ENCODE measurements at regions not wholly inside any gene's neighbourhood (a gene's known extent, or its start where the extent isn't known, plus 50 kb on each side); places are given as distances from the start of the nearest gene placed in this dataset.

DNA sequence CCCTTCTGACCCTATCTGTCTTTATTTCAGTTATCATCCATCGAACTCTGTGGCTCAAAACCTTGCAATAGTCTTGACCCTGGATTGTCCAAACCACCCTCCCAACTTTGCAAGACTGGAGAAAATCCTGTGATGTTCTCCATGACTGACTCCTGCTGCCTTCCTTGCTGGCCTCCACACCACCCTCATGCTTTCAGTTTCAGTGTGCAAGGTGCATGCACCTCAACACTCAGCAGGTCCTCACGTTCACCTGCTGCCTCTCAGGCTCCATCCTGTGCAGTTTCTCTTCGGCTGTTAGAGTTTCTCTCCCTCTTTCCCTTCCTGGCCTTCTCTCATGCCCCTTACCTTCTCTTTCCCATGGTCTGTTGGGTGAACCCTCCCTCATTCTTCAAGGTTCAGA is 59.4 kb upstream of the ASIC2 start:
- DNase-seq = no peak

DNA sequence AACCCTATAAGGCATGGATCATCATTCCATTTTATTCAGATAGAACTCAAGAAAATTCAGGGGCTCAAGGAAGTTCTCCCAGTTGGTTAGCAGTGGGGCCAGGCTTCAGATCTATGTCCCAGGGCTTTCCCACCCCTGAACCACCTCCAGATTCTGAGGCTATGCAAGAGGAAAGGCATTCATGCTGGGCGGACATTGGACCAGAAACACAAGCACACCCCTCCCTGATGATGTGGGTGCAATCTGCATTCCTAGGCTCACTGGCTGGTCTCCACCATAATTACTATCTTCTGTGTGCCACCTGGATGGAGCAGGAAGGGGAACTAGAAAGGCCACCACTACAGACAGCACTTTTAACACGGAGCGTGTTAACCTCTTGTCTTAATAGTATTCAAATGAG is 63.2 kb upstream of the ASIC2 start:
- DNase-seq = no peak

DNA sequence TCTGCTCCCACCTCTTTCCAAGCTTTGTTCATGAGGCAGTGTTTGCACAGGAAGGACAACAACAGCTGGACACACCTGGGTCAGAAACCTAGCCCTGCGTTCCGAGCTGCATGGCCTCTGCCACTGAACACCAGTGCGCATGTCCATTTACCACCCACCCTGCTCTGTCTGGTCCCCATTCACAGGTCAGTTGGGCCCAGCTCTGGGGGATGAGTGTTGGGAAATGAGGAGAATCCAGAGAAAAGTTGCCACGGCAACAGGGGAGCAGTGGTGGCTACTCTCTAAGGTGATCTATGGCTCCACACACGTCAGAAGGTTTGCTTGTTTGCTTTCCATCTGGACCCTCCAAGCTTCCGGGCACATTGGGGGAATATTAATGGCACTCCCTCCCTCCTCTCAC is 70.4 kb upstream of the ASIC2 start:
- DNase-seq = no peak

DNA sequence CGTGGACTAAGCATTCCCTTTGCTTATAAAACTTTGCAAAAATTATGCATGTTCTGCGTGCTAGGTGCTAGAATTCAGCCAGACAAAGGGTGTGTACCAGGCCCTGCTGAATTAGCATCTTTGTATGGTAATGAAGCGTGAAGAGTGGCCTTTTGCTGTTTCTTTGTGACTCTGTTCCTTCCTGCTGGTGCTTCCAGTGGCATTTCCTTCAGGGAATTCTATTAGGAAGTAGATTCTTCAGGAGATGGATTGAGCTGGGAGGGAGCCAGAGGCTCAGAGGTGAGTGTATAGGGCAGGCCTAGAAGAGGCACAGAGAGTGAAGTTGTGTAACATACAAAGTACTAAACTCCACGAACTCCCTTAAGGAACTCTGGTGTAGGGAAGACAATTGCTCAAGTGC is 73.9 kb upstream of the ASIC2 start:
- DNase-seq = no peak

DNA sequence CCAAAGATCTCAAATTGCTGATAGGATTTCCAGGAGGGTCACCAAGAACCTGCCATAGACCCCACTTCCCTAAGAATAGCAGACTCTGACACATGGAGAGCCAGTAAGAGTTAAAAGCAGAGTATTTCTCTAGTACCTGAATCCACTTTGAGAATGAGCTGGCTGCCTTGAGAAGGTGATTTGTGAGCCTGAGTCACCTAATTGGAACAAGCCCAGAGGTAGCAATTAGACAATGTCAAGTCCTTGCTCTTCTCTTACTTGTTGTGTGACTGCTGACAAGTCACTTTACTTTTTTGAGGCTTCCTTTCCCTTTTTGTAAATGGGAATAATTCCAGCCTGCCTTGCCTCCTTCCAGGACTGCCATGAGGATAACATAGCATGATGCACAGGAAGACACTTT is 76.1 kb upstream of the ASIC2 start:
- DNase-seq = no peak

DNA sequence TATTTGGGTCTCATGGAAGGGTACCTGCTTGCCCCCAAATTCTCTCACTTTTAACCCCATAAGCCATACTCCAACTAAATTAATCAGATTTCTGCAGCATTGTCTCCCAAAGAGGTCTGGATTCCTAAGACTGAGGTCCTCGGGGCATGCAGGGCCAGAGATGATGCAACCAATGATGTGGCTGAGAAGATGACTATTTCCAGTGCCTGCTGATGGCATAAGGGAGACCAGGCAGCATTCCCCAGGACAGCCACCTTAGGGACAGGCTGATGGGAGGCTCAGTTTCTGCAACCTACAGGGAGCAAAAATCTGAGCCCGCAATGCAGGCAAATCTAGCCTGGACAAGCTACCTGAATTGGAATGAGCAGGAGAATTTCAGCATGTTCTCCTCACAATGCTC is 76.8 kb upstream of the ASIC2 start:
- DNase-seq = no peak

DNA sequence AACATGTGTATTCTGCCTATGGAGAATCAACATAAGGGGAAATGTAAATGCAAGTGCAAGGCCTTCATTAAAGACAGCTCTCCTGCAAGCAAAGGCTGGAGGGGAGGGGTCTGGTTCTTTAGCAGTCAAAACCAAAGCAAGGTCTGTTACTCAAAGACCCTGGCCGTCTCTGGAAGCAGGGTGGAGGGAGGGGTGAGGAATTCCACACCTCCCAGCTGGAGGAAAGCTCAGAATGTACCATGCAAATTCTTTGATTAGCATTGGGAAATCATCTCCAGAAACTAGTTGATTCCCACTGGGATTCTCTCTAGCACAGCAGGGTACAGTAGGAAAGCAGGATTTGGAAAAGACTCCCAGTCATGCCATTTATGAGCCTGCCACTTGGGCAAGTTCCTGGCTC is 77.3 kb upstream of the ASIC2 start:
- DNase-seq = no peak

DNA sequence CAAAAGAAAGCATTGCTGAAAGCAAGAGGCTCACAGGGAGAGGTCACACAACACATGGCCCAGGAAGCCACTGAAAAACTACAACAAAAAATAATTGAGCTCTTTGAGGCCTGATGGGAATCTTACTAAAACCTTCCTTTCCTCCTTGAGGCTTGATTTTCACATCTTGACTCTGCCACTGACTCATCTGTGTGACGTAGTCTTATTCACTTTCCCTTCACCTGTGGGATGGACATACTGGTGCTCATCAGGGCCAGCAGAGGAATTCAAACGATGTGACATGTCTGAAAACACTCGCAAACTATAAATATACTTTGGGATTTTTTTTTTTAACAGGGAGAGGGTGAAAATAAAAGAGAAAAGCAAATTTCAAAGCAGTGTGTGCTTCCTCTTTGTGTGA is 78.3 kb upstream of the ASIC2 start:
- no peak for DNase-seq

DNA sequence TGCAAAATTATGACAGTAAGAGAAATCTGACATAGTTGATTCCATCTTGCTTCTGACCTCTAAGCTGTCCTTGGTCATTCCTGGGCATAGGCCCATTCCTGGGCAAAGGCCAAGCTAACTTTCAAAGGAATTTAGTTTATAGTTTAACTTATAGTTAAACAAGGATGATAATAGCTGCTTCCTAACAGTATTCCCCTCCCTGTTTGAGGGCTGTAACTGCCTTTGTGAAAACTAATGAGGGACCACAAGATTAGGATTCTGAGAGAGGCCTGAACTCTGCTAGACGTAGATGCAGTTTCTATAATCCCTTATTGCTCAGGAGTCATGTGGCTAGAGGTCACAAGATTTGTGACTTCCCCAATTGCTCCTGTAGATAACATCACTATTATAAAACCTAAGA is 80.2 kb upstream of the ASIC2 start:
- no peak for DNase-seq

DNA sequence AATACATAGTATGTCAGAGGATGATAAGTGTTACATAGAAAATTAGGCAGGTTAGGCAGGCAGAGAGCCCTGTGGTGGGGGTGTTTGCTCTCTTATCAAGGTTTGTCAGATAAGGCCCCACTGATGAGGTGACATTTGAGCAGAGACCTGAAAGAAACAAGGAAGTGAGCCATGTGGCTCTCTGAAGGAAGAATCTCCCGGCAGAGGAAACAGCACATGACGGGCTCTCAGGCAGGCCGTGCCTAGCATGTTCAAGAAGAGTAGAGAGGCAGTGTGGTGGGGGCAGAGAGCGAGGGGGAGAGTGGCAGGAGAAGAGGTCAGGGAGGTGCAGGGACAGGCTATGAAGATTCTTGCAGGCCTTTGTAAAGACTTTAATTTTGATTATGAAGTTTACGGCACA is 82.0 kb upstream of the ASIC2 start:
- no peak for DNase-seq

DNA sequence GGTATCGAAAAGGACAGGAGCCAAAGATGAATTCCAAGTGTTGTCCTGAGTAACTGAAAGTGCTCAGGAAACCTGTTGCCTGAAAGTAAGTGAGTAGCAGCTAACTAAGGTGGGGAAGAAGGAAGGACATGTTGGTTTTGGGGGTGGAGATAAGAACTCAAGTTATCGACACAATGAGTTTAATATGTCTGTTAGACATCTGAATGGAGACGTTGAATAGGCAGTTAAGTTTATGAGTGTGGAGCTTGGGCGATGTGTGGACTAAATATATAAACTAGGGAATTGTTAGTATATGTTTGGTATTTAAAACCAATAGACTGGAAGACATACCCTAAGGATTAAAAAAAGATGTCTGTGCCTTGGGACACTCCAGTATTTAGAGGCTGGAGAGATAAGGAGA is 82.7 kb upstream of the ASIC2 start:
- DNase-seq = no peak

DNA sequence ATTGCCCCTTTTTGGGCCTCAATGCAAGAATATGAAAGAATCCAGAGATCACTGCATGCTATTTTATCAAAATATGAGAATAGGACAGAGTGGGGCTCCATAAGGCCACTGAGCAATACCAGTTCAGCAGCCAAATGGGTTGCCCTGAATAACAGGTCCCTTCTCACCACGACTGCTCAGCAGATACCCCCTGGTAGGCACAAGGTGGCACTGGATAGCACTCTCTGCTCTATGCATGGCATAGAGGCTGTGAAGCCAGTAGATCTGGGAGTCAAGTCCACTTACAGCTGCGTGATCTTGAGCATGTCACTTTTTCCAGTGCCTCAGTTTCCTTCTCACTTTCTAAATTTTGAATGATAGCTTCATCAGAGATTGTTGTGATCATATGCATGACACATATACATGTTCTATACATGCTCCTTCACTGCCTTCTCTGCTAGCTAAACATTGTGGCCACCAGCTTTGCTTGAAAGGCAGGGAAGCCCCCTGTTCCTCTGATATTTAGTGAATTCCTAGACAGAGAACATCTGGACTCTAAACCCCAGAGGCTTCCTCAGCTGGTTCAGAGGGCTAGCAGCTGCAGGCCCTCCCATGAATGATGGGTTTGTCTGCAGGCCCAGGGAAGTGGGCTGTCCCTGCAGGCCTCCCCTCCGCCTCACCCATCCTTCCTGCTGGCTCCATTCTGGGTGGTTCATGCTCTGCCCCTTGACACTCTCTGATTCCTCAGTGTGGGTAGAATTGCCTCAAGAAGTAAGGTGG is 84.9 kb upstream of the ASIC2 start:
- no peak for DNase-seq

DNA sequence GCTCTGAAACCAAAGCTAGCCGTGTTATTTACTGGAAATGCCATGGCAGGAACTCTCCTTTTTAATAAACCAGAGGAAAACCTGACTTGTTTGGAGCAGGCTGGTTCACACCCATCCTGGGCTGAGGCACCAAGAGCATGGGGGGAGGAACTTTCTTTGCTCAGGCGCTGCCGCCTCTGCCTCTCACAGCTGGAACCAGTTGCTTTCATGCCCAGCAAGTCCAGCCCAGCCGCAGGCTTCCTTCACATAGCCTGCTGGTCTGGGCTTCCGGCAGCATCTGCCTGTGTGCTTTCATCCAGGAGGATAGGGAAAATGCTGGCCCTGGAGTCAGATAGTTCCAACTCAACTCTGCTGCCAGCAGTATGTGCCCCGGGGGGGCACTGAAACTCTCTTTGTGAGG is 88.1 kb upstream of the ASIC2 start:
- no peak for DNase-seq

DNA sequence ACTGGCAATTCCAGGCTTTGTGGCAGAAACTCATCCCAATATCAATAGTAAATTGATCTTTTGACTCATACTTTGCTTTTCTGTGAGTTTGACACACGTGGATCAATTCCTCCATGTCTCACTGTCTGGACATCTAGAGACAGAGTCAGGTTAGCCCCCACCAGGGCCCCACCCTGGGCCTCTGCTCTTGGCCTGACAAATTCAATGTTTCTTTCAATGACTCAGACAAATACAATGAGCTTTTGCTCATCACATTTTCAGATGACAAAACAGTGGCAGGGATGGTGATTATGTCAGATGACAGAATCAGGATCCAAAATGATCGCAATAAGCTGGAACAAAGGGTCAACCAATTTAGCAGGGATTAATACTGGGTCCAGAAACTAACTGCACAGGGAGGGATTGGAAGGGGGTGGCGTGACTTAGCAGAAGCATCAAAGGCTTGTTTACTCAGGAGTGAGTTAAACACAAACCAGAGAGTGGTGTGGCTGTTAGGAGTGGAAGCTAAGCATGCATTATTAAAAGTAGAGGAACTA is 90.5 kb upstream of the ASIC2 start:
- no peak for DNase-seq

DNA sequence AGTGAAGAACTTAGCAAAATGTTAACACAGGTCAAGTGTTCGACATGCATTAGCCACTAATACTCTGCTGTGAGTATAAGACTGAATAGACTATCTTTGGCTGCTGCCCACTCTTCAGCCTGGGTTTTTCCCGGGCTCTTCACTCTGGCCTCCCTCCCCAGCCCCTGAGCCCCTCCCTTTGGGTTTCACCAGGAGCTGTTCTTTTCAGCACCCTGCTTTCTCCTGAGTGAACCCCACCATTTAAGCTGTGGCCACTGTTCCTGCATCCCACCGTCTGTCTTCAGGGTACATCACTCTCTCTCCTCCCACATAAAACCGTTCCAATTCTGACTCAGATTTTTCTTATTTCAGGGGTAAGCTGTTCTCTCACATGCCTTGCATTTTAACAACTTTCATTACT is 92.0 kb upstream of the ASIC2 start:
- DNase-seq = no peak

DNA sequence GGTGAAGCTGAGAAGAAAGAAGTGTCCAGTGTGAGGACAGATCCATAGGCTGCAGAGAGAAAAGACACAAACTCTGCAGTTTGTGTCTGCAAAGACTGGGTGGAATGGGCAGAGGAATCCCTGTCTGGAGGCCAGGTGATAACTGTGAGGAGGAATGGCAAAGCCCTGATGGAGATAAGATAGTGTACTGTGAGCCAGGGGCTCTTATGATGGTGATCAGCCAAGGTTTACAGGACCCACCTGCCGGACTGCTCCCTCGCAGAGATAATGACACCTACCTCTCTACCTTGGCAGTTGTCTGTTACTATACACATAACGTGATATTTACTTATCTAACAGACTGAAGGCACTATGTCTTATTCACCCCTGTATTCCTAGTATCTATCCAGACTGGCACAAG is 92.6 kb upstream of the ASIC2 start:
- no peak for DNase-seq

DNA sequence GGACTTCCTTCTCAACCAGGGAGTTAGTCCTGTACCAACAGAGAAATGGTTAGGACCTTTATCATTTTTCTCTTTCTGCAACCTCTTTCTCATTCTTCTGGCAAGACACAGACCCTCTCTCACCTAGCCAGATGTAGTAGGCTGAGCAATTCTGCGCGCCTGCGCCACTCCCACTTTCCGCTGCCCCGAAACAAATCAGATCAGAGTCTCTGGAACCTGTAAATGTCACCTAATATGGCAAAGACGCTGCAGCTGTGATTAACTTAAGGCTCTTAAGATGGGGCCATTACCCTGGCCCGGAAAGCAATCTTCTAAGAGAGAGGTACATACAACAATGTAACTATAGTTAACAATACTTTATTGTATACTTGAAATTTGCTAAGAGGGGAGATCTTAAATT is 94.3 kb upstream of the ASIC2 start:
- DNase-seq = no peak

DNA sequence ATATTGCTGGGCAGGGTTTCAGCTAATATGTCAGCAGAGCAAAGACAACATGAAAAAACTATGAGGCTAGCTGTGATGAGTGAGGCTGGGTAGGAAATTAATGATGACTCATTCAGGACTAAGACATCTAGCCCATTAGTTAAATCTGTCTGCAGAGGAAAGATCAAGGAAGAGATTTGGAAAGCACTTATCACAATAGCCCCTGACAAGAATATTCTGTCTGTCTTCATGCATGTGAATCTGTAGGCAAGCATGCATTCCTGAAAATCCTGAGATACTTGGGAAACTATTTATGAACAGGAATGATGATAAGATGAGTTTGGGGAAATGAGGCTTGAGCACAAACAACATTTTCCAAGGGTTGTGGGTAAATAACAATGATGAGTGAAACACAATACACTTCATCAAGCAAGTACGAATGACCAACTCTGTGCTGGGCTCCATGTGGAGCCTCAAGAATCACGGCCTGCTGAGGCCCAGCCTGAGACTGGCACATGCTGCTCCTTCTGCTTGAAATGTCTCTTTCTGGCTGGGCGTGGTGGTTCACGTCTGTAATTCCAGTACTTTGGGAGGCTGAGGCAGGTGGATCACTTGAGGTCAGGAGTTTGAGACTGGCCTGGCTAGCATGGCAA is 96.5 kb upstream of the ASIC2 start:
- no peak for DNase-seq

DNA sequence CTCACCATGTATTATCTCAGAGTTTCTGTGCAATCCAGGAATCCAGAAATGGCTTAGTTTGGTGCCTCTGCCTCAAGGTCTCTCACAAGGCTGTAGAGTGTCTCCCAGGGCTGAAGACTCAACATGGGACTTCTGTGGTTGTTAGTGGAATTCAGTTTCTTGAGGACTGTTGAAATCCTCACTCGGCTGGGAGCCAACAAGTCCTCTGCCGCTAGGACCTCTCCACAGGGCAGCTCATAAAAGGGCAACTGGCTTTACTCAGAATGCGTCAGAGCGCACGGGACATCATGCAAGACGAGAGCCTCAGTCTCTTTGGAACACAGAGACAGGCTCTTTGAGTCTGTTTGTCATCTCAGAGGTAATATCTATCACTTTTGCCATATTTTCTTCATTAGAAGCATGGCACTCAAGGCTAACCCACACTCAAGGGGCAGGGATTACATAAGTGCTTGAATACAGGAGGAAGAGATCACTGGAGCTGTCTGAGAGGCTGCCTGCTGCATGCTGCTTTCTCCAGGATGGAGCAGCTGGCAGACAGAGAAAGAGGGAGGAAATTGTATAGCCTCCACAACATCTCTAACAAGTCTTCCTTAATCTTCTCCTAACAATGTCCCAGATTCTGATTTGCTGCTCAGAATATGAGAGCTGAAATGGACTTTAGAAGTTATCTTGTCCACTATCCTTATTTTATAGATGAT is 97.5 kb upstream of the ASIC2 start:
- DNase-seq = no peak

DNA sequence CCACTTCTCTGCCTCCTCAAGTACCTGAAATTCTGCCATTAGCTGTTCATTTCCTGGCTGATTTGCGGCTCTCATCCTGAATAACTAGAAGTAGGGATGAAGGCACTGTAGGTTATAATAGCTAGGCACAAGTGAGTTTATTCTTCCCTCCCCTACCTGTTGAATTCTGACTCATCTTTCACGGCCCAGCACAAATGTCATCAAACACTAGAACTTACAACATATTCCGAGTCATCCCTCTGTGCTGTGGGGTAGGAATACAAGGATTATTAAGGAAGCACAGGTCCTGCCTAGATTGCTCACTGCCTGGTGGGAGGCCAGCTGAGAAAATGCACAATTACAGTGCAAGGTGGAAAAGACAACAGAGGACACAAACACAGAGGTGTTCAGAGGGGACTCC is 103.7 kb upstream of the ASIC2 start:
- no peak for DNase-seq

DNA sequence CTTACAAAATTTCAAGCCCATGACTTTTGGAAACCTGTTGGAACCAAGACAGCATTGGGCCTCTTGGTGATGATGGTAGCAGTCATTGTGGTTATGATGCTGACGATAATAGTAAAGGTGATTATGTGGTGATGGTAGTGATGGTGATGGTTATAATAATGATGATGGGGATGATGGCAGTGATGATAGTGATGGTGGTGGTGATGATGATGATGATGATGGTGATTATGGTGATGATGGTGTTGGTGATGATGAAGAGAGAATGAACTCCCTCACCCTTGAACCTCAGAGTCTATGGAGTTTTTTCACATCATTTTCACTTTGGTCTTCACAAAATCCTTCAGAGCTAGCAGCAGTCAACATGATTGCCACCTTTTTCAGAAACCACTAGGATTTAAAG is 105.3 kb upstream of the ASIC2 start:
- DNase-seq = no peak

DNA sequence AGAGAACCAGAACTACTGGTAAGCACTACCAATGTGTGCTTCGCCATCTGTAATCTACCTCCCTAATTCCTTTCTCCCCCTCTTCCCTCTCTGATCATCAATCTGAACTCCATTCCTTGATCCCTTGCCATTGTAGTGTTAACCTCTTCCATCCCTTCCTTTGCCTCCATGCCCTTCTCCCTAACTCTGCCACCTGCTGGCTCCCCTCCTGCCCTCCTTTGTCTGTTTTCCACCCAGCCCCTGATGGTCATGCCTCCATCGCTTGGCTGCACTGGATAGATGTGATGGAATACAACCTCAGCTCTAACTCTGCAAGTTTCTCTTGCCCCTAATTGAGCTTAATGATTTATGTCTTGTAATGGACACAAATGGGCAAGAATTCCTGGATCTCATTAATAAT is 108.2 kb upstream of the ASIC2 start:
- no peak for DNase-seq

DNA sequence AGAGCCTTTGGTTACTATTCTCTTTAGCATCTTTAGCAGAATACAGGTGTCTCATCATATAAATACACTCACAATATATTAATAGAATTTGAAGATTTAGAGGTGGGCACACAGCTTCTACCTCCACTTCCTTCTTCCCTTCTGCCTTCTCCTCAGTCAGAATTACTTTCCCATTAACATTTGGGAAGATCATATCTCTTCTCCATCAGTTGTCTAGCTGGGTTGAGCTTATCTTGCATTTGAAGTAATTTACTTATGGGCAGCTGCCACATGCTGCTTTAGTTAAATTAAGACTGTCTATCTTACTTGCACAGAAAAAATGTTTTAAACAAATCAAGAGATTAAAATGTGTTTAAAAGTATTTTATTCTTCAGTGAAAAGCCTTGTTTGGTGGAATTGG is 110.1 kb upstream of the ASIC2 start:
- DNase-seq = no peak

DNA sequence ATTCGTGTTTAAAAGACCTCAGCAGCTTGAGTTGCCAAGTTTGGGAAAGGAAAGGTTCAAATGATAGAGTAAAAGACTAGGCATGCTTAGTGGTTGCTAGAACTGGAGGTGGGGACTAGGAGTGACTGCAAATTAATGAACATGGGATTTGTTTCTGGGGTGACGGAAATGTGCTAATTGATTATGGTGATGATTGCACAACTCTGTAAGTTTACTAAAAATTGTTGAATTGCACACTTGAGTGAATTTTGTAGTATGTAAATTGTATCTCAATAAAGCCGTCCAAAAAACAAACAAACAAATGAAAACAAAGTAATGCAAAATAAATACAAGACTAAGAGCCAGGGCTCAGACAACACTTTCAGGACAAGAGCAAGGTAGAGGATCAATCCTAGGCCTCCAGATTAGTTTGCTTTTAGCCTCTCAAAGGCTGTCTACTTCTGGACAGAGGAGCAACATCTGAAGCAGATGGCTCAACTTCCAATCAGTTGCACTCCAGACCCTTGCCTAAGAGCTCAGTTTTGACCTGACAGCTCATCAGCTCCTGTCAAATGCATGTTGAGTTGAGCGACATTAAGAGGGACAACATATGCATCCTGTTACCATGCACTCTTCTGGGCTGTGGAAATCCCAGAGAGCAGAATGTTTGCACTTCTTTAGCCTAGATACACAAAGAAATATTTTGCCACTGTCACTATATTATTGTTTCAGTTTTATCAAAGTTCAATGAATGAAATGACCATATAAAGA is 111.2 kb upstream of the ASIC2 start:
- DNase-seq = no peak

All from NCI-H69 (cell line).